ENCODE measurements at regions not wholly inside any gene's neighbourhood (a gene's known extent, or its start where the extent isn't known, plus 50 kb on each side); places are given as distances from the start of the nearest gene placed in this dataset.

DNA sequence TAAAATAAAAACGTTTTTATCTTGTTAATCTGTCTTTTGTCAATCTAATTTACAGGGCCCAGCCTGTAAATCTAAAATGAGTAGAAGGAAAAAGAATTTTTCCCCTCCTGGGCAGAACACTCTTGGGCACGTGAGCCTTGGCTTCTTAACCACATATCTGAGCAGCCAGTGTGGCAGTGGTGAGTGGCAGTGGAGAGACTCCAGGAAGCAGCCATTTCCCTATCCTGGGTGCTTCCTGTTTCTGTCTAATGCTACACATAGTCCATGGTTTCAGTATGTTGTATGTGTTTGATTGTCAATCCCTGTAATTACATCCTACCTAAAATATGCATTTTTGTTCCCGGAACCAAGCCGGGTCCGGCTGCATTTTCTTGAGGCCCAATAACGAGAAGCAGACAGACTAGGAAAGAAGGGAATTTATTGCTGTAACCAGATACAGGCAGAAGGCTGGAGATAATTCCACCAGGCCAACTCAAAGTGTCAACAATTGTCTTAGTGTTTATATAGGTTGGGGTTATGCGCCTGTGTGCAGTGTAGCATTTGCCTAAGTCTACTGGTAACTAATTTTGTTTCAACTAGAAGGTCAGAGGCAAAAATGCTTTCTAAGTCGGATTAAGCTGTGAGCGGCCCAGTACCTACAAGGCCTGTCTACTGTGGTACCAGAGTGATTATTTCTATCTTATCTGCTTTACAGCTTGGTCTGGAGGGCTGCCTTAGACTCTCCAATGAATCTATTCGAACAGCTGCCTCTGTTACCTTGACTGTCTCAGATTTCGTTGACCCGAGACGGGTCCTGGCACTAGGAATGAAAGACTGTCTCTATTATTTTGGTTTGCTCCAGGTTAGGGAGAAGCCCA lies 82.4 kb upstream of the RESF1 start:
- TF ChIP-seq, protein P1, sequence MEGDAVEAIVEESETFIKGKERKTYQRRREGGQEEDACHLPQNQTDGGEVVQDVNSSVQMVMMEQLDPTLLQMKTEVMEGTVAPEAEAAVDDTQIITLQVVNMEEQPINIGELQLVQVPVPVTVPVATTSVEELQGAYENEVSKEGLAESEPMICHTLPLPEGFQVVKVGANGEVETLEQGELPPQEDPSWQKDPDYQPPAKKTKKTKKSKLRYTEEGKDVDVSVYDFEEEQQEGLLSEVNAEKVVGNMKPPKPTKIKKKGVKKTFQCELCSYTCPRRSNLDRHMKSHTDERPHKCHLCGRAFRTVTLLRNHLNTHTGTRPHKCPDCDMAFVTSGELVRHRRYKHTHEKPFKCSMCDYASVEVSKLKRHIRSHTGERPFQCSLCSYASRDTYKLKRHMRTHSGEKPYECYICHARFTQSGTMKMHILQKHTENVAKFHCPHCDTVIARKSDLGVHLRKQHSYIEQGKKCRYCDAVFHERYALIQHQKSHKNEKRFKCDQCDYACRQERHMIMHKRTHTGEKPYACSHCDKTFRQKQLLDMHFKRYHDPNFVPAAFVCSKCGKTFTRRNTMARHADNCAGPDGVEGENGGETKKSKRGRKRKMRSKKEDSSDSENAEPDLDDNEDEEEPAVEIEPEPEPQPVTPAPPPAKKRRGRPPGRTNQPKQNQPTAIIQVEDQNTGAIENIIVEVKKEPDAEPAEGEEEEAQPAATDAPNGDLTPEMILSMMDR (conservative IDR thresholded peaks at IDR 0.05; ENCODE audit: low read depth, low read length), result no peak
- no peak overlapping the region for H3K4me3 ChIP-seq (ENCODE audit: low read depth, low read length)
- no peak for DNase-seq (ENCODE audit: low read depth)

DNA sequence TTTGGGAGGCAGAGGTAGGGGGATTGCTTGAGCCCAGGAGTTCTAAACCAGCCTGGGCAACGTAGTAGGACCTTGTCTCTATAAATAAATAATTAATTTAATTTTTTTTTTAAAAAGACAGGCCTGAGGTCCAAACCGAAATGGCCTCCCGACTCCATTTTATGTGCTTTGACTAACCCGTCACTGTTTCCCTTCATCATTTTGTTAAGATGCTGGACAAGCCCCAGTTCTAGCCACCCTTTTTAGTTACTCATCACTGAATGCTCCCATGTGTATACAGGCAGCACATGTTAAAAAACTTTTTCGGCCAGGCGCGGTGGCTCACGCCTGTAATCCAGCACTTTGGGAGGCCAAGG lies 83.6 kb upstream of the RESF1 start:
- H3K4me3 ChIP-seq (ENCODE audit: low read depth, low read length), result no peak overlapping the region
- TF ChIP-seq, protein P1 (conservative IDR thresholded peaks at IDR 0.05; ENCODE audit: low read depth, low read length), result no peak
- no peak for DNase-seq (ENCODE audit: low read depth)

DNA sequence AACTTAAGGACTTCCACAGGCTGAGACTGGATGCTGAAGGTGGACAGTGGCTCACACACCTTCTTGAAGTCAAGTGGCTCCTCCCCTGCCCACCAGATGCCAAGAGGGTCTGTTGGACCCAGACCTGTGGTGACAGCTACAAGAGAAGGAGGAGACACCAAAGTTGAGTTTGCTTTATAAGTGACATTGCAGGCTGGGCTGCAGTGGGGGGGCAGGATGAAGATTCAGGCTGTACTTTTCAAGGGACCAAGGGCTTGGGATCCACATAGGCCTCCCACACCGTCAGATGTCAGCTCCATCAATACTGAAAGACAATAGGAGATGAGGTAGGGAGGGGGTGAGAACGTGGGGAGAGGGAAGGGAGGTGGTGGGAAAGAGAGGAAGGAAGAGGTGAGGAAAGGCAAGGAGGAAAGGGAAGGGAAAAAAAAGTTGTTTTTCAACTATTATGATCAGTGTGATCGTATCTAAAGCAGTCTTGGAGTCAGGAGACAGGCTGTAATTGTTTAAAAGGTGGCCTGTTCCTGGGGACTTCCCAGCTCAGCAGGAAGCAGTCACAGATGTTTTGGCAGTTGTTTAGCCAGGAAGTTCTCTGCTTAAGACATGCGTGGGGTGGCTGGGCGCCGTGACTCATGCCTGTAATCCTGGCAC lies 84.1 kb upstream of the RESF1 start:
- DNase-seq (ENCODE audit: low read depth), result peak; percentile 88

DNA sequence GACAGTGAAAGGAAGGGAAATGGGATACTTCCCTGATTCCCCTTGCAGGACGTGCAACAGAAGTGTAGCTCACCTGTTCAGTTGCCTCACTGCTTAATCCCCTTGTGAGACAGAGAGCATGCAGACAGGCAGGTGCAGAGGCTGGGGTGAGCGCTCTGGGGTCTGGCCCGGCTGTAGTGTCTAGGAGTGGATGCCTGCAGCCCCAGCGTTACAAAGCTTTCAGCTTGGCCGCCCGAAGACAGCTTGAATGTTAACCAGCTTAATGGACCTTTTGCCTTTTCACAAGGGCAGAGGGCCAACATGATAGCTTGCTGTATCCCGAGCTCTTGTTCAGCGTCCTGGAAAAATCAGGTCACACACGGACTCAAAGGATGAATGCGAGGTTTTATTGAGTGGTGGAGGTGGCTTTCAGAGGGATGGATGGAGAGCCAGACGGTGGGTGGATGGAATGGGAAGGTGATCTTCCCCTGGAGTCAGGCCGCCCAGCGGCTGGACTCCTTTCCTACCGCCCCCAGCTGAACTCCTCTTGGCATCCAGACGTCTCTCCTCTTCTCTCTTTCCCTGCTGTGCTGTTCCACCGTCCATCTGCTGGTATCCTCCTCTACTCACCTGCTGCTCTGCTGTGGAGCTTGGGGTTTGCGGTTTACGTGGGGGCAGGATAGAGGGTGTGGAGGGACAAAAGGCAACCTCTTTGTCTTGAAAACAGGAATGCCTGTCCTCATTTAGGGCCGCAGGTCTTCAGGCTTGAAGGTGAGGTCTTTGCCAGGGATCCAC lies 86.2 kb upstream of the RESF1 start:
- no peak overlapping the region for H3K4me3 ChIP-seq (ENCODE audit: low read depth, low read length)
- TF ChIP-seq, protein P1 (conservative IDR thresholded peaks at IDR 0.05; ENCODE audit: low read depth, low read length), result no peak
- DNase-seq (ENCODE audit: low read depth), result no peak

More for the DNA sequence above, 84.1 kb upstream of the RESF1 start:
- TF ChIP-seq, protein P1 (conservative IDR thresholded peaks at IDR 0.05; ENCODE audit: low read depth, low read length), result no peak
- H3K4me3 ChIP-seq (ENCODE audit: low read depth, low read length), result no peak overlapping the region

DNA sequence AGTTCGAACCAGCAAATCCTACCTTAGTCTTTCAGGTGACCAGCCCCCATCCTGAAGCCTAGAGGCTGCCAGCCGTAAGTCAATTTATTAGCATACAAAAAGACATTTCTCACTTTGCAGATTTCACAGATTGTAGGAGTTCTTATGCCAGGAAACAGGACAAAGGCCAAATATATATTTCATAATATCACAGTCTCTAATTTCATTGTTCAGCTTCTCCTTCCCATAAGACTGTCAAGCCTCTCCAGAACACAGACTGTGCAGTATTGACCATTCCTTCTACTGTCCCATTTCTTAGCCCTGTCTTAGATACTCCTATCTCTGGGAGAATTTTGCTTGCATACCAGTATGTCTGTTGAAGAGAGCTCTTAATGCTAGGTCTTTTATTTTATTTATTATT lies 89.2 kb upstream of the RESF1 start:
- TF ChIP-seq, protein P1 (conservative IDR thresholded peaks at IDR 0.05; ENCODE audit: low read depth, low read length), result no peak
- DNase-seq (ENCODE audit: low read depth), result no peak
- H3K4me3 ChIP-seq (ENCODE audit: low read depth, low read length), result no peak overlapping the region

DNA sequence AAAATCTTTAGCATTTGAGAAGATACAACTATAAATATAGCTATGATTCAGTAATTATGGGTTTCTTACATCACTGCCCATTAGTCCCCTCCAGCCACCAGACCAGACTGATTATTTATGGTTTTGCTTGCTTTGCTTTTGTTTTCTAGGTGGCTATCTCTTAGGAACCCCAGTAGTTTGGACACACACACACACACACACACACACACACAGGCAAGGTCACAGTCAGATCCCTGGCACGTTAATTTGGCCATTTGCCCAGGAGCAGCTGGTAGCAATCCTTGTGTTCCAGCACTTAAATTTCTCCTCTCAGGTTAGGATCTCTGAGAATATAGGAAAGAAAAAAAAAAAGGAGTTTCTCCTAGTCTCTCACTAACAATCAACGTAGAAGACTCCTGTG lies 90.2 kb upstream of the RESF1 start:
- TF ChIP-seq, protein P1 (conservative IDR thresholded peaks at IDR 0.05; ENCODE audit: low read depth, low read length), result no peak
- H3K4me3 ChIP-seq (ENCODE audit: low read depth, low read length), result no peak overlapping the region
- peak; percentile 69 for DNase-seq (ENCODE audit: low read depth)
